ENCODE measurements at regions not wholly inside any gene's neighbourhood (a gene's known extent, or its start where the extent isn't known, plus 50 kb on each side); places are given as distances from the start of the nearest gene placed in this dataset.
A peak's percentile ranks its signal among the peaks of the same experiment; 100 is the strongest.

- DNase-seq (ENCODE audit: low spot score), result no peak
Measured at GRCh38 chr11:2083411-2083810, 55.8 kb downstream of the IGF2 start.

GRCh38 chr11:2077061-2077802 lies 62.0 kb downstream of the IGF2 start:
- DNase-seq (ENCODE audit: low spot score), result peak; percentile 21

- DNase-seq (ENCODE audit: low spot score), result no peak
Measured at GRCh38 chr11:2076441-2076840, 62.7 kb downstream of the IGF2 start.

GRCh38 chr11:2074266-2074825 lies 64.8 kb downstream of the IGF2 start:
- no peak for DNase-seq (ENCODE audit: low spot score)

- no peak for DNase-seq (ENCODE audit: low spot score)
Measured at GRCh38 chr11:2072551-2073261, 66.5 kb downstream of the IGF2 start.

- DNase-seq (ENCODE audit: low spot score), result no peak
Measured at GRCh38 chr11:2071748-2072385, 67.3 kb downstream of the IGF2 start.
